Stimulated activated CD8-positive, alpha-beta memory T cell treated with anti-CD3 and anti-CD28 coated beads, Interleukin-7, amount 100 ng/mL, for 48 hours (primary cell): ENCODE measurements at regions not wholly inside any gene's neighbourhood (a gene's known extent, or its start where the extent isn't known, plus 50 kb on each side); places are given as distances from the start of the nearest gene placed in this dataset.

ENCODE experiments used
- DNase-seq, 2 donors: peaks; one replicate each; pipeline ENCODE4 v3.0.0-alpha.2; 2020; ENCODE audit warnings: low read depth in 1 of 2; ENCODE audit errors: extremely low read depth in 1 of 2

DNA sequence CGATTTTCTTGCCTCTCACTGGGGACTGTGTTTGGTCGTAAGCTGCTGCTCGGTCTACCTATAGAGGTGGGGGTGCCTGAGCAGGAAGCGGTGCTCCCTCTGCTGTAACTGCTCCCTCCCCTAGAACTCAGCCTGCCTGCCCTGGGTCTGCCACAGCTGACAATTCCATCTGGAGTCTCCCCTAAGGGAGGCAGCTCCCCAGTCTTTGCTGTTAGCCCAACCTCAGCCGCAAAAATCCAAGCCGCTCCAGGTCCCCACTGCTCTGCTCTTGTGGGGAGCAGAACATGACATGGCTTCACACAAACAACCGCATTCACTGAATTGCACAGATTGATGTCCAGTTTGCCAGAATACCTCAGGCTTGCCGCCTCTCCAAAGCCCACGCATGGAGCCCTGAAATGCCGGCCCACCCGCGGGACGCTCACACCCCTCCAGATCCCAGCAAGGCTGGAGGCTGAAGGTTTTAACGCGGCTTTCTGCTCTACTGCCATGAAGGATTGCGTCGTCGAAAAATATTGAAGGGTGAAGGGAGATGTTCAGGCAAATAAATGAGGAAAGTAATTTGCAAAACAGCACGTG, 221.5 kb upstream of the FOXF1 start:
- DNase-seq: no peak

- no peak for DNase-seq
These were observed 221.0 kb upstream of the FOXF1 start for GRCh38 chr16:86289304-86289703.

GRCh38 chr16:86289907-86290306, 220.4 kb upstream of the FOXF1 start:
- DNase-seq: no peak

GRCh38 chr16:86291491-86291890, 218.8 kb upstream of the FOXF1 start:
- DNase-seq: no peak

GRCh38 chr16:86292171-86292775, 218.1 kb upstream of the FOXF1 start:
- DNase-seq: no peak

GRCh38 chr16:86292942-86293341, 217.4 kb upstream of the FOXF1 start:
- no peak for DNase-seq

DNA sequence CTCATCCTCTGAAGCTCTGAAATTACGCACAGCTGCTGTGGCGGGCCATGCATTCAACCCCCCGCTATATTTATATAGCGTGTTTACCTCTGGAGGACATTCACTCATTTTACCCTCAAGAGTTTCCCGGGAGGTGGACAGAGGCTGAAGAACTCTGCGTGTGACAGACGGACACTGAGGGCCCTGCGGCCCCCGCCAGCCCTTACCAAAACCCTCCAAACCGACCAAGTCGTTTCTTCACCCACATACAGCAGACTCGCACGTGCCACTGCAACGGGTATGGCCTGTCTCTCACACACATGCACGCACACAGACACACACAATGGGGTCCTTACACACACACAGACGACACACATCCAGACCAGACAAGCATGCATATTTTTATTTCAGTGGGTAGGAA, 216.4 kb upstream of the FOXF1 start:
- no peak for DNase-seq

DNA sequence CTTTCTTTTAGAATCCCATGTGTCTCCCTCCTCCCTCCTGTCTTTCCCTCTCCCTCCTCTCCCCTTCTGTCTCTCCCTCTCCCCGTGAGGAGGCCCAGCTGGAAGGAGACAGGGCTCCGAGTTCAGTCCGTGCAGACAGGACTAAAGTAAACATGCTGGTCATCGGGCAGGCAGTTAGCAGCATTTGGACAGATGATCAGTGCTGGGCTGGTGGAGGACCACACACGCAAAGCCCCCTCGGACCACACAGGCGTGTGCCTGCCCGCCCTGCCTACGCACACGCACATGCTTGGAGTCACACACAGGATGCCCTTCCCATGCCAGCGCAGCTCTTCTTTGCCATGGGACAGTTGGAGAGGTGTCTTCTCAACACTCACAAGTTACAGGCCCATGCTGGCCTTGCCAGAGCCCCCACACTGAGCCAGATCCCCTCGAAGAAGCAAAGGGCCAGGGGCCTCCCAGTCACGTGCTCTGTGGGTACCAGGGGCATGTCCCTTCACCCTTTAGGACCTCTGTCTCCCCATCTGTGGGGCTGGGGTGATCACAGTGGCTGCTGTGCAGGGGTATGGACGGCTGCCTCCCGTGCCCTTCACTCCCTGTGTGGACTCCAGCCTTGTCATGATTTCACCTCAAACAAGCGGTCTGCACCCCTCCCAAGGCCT, 215.7 kb upstream of the FOXF1 start:
- no peak for DNase-seq

DNA sequence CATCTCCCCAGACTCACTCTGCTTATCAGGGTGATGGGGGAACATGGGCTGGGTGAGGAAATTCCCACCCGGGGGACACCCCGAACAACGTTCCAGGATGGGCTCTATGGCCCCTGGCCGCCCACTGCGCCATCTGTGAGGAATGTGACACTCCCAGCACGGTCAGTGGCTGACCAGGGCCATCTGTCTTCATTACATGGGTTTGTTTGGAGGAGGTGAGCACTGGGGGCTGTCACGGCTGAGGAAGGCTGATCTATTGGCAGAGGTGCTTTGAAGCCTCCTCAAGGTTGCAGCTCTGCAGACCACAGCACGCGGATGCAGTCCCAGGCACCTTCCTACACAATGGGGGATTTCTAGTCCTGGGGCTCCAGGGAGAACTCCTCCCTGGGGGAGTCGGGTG, 214.1 kb upstream of the FOXF1 start:
- DNase-seq: no peak

GRCh38 chr16:86297391-86297790, 212.9 kb upstream of the FOXF1 start:
- DNase-seq: no peak

GRCh38 chr16:86297866-86298757, 212.2 kb upstream of the FOXF1 start:
- DNase-seq: no peak

- no peak for DNase-seq
These were observed 211.6 kb upstream of the FOXF1 start for GRCh38 chr16:86298758-86299134.

GRCh38 chr16:86299882-86300610, 210.3 kb upstream of the FOXF1 start:
- no peak for DNase-seq

- no peak for DNase-seq
These were observed 209.4 kb upstream of the FOXF1 start for GRCh38 chr16:86300746-86301481.

DNA sequence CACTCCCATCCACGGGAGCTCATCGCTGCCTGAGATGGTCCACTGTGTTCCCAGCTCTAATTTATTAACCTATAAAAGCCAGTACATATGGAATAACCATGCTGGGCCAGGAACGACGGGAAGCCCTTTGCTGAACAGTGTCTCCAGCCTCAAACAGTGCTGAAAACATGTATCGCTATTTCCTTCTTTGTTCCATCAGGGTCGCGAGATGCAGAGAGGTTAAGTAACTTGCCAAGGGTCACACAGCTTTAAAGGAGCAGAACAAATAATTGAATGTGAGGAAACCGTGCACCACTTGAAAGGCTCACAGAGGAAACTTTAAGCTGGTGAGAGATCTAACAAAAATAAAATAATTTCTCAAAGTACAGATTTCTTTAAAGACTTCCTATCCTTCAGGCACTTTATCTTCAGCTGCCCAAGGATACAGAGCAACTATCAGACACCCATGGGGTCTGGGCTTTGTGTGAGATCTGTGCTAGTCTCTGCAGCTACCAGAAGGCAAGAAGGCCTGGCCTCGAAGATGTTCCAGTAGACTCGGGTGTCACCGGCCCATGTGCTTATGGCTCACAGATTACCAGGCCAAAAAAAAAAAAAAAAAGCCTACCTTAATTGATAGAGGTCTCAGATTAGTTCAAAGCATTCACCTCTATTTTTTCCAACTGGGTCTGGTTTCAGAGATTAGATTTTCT, 207.8 kb upstream of the FOXF1 start:
- no peak for DNase-seq

DNA sequence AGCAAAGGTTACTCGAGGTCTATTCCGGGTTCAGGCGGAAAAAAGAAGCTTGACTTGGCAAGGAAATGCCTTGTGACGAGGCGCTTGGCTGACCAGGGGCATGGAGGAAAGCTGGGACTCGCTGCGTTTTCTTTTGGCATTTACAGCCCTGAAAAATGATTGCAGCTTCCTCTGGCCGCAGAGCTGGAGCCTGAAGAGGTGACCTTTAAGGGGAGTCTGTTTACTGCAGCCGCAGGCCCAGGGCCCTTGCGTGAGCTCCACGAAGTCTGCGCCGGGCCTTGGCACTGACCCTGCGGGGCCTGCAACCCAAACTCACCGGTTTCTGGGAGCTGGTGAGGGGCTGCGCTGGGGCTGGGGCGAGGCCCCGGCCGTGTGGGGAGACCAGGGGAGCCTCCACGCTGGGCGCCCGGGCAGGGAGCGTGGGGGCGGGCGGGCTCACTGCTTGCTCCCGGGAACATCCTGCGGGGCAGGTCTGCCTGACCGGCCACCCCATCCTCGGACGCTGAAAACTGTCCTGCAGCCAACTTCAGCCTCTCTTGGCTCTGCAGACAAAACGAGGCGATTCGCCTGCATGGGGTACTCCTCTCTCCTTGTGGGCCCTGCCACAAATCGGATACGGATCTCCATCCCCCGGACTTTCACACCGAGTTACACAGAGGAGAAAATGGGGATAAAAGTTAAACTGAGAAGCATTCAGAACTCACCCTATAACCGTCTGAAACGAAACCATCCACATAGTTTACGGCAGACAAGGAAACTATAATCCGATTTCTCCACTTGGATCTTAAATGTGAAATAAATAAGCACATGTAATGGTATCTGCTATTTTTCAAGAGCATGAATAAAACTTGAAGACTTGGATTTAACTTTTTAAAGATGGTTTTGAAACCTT, 206.3 kb upstream of the FOXF1 start:
- no peak for DNase-seq

DNA sequence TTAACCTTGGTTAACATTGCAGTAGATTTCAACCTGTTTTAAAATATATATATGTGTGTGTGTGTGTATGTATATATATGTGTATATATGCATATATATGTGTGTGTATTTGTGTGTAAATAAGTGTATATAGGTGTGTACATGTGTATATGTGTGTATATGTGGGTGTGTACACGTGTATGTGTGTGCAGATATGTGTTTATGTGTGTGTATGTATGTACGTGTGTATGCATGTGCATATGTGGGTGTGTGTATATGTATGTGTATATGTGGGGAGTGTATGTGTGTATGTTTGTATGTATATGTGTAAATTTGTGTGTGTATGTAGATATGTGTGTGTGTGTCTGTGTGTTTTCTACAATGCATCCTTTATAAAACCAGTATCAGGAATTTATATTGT, 205.5 kb upstream of the FOXF1 start:
- no peak for DNase-seq

GRCh38 chr16:86305440-86305839, 204.9 kb upstream of the FOXF1 start:
- DNase-seq: no peak
